ENCODE measurements at regions not wholly inside any gene's neighbourhood (a gene's known extent, or its start where the extent isn't known, plus 50 kb on each side); places are given as distances from the start of the nearest gene placed in this dataset.

GRCh38 chr18:40489301-40489700 is 1465.7 kb upstream of the PIK3C3 start:
- no peak for DNase-seq

DNA sequence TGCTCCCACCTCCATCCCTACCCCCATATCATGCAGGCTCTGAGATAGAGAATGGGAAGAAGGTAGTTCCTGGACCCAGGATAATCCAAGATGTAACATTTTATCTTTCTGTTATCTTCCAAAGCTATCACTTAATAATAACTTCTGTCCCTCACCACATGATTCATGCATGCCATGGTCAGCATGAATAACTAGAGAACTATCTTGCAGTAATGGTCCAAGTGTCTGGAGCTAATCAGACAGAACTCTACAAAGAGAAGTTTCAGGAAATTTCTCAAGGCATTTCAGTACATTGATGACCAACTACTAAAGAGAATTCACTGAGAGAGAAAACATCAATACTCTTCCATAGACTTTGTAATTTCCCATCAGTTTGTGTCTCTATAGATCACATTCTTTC is 1469.7 kb upstream of the PIK3C3 start:
- no peak for DNase-seq

- peak; percentile 25 for DNase-seq
Observed at GRCh38 chr18:40473221-40474029, 1481.6 kb upstream of the PIK3C3 start.

DNA sequence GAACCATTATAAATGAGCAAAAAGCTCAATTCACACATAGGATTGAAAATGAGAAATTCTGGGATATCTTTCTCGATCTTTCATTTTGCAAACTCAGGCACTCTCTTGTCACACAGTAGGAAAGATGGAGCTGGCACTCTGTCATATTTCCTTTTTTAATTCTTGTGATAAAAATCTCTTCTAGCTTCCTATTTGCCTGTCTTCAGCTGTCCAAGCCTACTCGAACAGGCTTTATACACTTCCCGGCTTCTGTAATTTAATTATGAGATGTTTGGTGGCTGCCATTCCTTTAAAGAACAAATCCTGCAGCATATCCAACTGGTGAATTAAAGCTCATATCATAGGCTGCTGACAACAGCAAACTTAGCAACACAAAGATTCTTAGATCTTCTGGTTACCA is 1484.3 kb upstream of the PIK3C3 start:
- DNase-seq = peak; percentile 24

- DNase-seq = no peak
Observed at GRCh38 chr18:40469851-40470250, 1485.2 kb upstream of the PIK3C3 start.

DNA sequence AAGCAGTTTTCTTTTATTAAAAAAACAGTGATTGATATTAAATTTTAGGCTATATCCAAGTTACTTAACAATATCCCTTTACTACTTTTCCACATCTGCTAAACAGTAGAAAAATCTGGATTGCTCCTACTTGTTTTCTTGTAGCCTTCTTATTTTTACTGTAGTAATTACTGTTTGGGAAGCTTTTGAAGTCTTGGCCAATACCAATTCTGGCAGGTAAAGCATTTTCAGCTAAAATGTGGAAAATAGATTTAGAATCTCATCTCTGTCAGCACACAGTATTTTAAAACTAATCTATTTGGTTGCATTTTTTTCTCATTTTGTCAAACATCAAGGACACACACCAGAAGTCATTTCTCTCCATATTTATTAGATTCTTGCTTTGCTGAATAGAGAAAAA is 1485.7 kb upstream of the PIK3C3 start:
- no peak for DNase-seq

GRCh38 chr18:40464032-40464431 is 1491.0 kb upstream of the PIK3C3 start:
- DNase-seq = no peak

- no peak for DNase-seq
Observed at GRCh38 chr18:40453903-40454302, 1501.1 kb upstream of the PIK3C3 start.

GRCh38 chr18:40452599-40452998 is 1502.4 kb upstream of the PIK3C3 start:
- DNase-seq = no peak

GRCh38 chr18:40450751-40451150 is 1504.3 kb upstream of the PIK3C3 start:
- no peak for DNase-seq

DNA sequence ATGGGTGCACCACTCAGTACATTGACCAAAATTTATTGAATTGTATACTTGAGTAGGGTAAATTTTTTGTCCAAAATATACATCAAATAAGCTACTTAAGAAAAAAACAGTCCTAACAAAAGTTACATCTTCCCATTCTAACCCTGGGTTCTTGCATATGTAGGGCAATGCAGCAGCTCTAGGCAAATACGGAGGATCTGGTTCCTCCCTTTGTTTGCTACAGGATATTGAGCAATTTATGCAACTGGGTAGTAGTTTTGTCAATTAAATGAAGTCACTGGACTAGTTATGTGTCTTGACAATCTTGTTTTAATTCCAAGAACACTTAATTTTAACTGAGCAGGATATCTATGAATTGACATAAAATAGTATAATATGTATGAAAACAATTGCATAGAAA is 1507.2 kb upstream of the PIK3C3 start:
- DNase-seq = no peak

GRCh38 chr18:40440088-40440487 is 1514.9 kb upstream of the PIK3C3 start:
- no peak for DNase-seq

- DNase-seq = no peak
Observed at GRCh38 chr18:40437517-40437916, 1517.5 kb upstream of the PIK3C3 start.

- no peak for DNase-seq
Observed at GRCh38 chr18:40431071-40431985, 1523.7 kb upstream of the PIK3C3 start.

DNA sequence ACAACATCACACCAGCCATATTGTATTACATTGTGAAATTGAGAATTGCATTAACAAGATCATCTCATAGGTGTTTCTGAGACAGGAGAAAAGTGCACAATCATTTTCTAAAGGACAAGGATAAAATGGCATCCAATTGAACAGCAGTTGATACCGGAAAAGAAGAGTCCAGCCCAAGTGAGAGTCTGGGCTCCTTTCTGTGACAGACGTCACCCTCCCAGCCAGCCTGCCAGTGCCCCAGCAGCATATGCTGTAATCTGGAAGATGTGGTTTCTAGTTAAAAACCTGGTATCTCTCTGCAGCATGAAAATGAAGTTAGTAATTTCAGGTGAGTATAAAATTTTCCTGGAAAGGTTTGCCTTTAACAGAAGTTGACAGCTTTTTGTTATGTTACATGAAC is 1531.7 kb upstream of the PIK3C3 start:
- no peak for DNase-seq

DNA sequence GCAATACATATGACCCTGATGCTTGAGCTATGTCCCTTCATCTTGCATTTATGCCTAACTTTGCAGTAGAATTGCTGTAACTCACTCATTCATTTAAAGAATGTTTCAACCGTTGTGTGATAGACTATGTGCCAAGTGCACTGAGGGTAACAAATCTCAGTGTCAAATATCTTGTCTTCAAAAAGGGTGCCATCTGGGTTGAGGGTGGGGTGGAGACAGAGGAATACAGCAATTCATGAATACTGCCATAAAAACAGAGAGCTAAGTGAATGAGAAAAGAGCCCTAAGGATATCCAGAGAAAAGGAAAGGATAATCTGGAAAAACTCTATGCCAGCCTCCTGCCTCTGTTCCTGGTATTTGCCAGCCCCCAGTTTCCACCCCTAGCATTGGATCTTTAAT is 1534.4 kb upstream of the PIK3C3 start:
- DNase-seq = no peak

DNA sequence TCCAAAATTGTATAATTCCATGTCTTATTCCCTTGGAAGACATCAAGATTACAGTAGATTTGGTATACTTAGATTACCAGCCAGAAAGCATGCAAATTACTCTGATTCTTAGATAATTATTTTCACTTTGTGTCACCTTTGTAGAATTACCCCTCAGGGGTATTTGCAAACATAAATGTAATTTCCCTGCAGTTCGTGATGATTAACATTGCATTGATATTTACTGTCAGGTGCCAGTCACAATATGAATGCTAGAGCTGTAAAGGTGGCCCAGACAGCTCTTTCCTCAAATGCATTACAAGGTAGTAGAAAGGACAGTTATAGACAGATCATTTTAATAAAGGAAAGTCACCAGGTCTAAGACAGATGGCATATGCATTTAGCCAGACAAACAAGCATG is 1537.5 kb upstream of the PIK3C3 start:
- peak; percentile 58 for DNase-seq

- DNase-seq = peak; percentile 21
Observed at GRCh38 chr18:40415821-40416220, 1539.2 kb upstream of the PIK3C3 start.

DNA sequence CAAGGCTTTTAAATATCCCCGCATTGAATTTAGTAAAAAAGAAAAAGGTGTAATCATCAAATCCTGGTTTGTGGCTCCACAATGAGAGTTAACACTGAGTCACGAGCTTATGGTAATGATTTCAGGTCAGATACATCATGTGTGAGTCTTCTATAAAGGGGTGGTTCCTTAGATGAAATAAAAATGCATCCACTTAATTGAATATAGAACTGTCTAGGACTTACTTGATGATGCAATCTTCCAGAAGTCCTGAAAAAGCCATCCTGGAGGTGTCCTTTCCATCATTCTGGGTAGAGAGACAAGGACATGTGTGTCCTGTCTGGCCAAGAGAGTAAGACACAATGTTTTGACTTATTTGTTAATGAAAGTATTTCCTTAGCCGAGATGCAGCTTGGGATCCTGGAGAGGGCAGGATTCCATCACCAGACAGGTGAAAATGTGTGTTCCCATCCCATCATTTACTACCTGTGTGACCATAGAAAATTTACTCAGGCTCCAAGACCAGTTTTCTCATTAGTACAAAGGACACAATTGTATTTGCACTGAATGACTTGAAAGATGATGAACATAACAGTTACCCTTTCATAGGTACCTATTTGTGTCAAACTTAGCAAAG is 1539.8 kb upstream of the PIK3C3 start:
- peak; percentile 71 for DNase-seq

GRCh38 chr18:40414155-40414754 is 1540.8 kb upstream of the PIK3C3 start:
- peak; percentile 80 for DNase-seq

- DNase-seq = peak; percentile 94
Observed at GRCh38 chr18:40413160-40413559, 1541.9 kb upstream of the PIK3C3 start.

DNA sequence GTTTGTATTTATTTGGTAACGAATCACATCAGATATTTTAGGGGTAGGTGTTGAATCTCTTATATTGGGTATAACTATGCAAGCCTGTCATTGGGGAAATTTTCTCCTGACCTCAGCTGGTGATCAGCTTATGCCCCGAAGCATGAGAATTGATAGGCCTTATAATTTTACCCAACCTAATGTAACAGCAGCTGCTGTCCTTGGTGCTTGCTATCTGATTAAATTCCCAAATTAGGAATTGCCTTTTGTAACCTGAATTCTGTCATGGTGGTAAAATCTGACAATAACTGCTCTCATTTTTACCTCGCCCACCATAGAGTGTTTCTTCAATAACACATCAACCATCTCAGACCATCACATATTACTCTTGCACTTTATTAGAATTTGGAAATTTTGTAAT is 1542.6 kb upstream of the PIK3C3 start:
- no peak for DNase-seq

GRCh38 chr18:40407909-40408308 is 1547.1 kb upstream of the PIK3C3 start:
- peak; percentile 29 for DNase-seq

All from NCI-H146 (cell line).